GM21723 (cell line): ENCODE measurements at regions not wholly inside any gene's neighbourhood (a gene's known extent, or its start where the extent isn't known, plus 50 kb on each side); places are given as distances from the start of the nearest gene placed in this dataset.

Experiments used
- ATAC-seq: cut with Tn5 transposase; IDR thresholded peaks from one replicate; pipeline ENCODE4 v1.9.1; 2021; ENCODE audit warnings: mild to moderate bottlenecking, moderate library complexity; ENCODE audit not compliant: unreplicated experiment

GRCh38 chr2:105625632-105626031, 119.1 kb upstream of the NCK2 start:
- no peak for ATAC-seq

DNA sequence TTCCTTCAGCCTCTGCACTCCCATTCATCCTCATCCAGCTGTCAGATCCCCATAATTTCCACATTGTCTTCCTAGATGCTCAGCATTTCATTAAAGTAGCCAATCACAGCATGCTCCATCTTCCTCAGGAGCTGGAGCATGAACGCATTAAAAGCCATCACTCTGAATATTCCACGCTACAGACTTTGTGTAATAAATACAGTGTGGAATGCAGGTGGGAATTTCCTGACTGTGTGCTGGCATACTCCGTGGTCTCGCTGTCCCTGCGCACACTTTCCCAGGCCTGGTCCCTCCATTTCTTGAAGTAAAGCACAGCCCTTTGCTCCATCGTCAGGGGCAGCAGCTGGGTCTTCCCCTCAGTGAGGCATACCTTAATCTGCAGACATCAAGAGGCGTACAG, 123.7 kb upstream of the NCK2 start:
- no peak for ATAC-seq

GRCh38 chr2:105618351-105618659, 126.4 kb upstream of the NCK2 start:
- ATAC-seq = no peak

- ATAC-seq = no peak
These were observed 126.9 kb upstream of the NCK2 start for GRCh38 chr2:105617631-105618350.

GRCh38 chr2:105615305-105615704, 129.4 kb upstream of the NCK2 start:
- ATAC-seq = no peak

- no peak for ATAC-seq
These were observed 132.8 kb upstream of the NCK2 start for GRCh38 chr2:105611811-105612424.

DNA sequence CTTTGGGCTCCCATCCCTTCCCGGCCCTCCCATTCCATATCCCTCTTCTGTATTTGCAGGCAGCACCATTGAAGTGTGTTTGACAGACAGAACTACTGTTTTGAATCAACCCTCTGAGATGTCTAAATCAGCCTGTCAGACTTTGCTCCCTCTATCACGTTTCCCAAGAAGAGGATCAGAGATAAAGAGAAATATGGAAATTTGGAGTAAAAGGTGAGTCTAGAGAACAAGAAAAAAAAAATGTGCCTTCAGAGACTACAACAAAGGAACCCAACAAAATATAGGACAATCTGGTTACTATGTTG, 133.4 kb upstream of the NCK2 start:
- ATAC-seq = no peak

DNA sequence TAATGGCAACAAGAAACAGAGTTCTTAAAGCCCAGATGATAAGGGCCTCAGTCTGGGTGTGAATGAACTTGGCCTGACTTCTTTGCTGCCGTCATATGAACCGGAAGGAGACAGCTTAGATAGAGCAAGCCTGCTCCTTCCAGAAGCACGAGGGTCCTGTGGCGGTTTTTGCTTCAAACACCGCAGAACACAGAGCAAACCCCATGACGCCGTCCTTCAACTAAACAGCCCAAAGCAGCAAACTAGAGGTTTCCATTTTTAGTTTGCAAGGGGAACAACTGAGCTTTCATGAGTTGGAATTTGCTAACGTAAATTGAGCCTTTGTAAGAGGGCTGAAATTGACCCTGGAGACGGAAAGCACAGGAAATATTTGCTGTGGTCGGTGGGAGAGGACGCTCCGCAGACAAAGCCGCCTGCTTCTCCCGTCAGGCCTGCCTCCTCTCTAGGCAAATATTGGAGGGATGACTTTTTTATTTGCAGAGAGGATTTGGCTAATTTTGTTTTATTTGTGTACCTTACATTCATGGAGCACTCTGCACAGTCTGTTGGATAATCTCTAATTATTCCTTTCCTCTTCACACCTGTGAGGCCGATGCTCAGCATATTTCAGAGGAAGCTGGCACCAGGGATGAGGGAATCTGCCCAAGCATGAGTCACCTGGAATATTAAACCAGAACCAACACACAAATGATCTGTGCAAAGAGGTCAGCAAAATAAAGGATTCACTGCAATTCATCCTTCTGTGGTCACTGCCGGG, 134.0 kb upstream of the NCK2 start:
- no peak for ATAC-seq

DNA sequence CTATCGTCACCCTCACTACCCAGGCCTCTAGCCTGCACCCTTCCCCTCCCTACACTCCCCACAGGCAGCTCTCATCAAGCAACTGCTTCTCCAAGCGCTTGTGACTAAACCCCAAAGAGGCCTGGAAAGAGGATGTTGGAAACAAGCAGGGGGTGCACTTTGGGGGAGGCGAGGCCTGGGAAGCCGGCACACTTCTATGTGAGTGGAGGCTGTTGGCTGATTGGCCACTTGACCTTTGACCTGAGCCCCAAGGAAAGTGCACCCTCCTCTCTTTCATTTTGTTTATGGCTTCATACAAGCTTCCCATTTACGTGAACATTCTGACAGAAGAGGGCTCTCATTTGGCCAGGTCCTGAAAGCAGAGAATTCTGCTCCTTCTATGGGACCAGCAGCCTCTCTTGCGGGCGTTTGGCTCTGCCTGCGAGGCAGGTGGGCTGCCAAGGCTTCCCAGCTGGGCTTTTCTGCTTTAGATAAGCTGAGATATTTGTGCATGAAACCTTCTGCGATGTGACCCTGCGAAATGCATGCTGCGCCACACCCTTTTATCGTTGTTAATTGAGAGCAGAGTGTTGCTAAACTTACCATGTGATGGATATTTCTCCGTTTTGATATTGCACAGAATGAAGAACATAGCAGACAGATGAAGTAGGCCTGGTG, 134.8 kb upstream of the NCK2 start:
- ATAC-seq = no peak

GRCh38 chr2:105607920-105608504, 136.7 kb upstream of the NCK2 start:
- no peak for ATAC-seq

DNA sequence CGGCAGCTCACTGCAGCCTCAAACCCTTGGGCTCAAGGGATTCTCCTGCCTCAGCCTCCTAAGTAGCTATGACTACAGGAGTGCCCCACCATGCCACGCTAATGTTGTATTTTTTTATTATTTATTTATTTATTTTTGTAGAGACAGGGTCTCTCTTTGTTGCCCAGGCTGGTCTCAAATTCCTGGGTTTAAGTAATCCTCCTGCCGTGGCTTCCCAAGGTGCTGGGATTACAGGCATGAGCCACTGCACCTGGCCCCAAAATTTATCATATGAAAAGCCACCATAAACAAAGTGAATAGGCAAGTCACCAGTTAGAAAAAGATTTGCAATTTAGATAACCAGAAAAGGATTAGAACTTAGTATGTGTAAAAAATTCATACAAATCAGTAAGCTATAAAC, 138.6 kb upstream of the NCK2 start:
- no peak for ATAC-seq

DNA sequence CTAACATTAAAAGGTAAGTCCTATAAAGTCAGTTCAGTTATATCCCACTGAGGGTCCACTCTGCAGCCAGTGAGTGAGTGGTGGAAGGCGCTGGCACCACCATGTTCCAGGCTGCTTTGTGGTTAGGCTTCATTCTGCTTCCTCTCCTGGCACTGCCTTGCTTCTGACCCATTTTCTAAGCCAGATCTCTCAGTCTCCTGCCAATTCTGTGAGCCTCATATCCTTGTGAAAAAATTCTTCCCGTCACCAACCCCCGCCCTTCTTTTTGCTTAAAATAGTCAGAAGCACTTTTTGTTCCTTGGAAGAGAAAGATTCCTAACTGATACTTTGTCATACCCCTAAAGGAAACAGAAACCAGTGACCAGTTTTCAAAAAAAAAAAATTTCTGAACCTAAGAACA, 139.8 kb upstream of the NCK2 start:
- ATAC-seq = no peak

DNA sequence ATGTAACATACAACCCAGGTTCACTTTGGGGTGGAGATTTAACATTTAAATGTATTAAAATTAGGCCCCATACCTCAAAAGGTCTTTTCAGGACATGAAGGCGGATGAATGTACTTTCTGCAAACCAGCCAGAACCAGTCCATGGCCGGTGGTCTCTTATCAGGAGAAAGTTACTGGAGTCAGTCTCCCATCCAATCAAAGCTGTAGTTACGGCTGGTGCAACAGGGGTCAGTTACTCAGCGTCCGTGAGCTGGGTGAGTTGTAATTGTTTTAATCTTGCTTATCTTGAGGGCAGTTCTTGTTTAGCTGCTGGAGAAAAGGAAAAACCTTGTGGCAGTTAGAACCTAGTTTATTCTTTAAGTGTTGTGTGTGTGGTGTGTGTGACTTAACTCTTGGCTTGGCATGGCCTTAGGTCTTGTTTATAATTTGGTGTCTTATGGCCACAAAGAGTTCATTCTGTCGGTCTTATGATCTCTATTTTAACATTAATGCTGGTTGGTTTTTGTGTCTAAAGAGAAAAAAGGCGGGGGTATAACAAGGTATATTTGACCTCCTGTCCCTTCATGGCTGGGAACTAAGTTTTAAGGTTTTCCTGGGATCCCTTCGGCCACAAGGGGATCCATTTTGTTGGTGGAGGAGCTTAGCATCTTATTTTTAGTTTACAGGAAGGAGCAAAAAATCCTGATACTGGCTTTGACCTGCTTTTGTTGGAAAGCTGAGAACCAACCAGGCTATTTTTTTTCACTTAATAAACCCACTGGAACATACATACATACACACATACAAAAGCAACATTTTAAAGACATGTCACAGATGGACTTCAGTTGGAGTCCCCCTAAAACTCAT, 143.5 kb upstream of the NCK2 start:
- no peak for ATAC-seq

DNA sequence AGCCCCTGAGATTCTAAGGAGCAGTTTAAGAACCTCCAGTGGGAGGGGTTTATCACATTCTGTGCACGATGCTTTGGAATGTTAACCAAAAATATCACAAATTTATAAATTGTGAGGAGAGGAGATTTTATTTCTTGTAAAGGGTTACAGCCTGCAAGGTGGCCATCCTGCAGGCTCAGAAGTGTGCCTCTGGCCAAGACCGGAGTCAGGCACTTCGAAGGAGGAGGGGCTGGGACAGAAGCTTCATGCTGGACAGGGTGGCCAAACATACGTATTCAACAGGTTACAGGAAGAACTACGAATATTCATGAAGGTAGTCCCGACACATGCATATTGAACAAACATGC, 144.1 kb upstream of the NCK2 start:
- no peak for ATAC-seq

GRCh38 chr2:105600037-105600442, 144.7 kb upstream of the NCK2 start:
- no peak for ATAC-seq

DNA sequence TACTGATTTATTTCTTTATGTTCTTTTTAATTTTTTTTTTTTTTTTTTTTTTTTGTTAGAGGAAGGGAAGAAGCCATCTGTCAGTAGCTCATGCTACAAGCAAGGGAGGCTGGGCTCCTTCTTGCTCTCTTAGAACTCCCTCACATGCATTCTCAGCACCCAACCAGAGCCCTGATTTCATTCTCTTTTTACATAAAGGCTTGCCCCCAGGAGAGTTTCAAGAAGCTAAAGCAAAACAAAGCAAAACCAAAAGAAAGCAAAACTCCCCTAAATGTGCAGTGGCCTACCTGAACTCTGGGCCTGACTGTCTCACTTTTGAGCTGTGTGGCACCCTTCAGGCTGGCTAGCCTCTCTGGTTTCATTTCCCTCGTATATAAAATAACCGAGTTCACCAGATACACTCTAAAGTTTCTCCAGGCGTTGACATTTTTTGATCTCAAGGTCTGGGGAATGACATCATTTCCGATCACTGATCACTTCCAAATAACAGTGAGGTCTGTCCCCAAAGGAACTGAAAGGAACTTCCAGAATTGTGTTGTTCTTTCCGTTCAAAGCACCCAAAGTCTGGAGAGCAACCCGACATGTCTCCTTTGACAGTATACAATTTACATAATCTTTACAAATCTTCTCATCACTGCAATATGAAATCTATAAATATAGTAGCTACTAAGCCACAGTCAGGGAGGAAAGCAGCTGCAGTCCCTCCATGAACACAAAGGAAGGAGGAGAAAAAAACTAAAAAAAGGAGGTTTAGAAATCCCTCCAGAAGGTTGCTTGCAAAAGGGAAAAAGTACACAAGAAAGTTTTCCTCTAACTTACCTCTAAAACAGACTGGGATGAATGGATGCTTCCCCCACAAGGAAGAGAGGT, 145.6 kb upstream of the NCK2 start:
- no peak for ATAC-seq

GRCh38 chr2:105597806-105598803, 146.6 kb upstream of the NCK2 start:
- ATAC-seq = no peak

GRCh38 chr2:105597011-105597805, 147.5 kb upstream of the NCK2 start:
- ATAC-seq = no peak
